ENCODE measurements at regions not wholly inside any gene's neighbourhood (a gene's known extent, or its start where the extent isn't known, plus 50 kb on each side); places are given as distances from the start of the nearest gene placed in this dataset.
"Not testable (repeated sequence)": the region's sequence is repeated elsewhere in the genome, so short reads cannot be mapped to it uniquely, and the experiment has no call there.

- FAIRE-seq, result no peak
Measured at GRCh38 chr6:119713903-119714302, 364.3 kb upstream of the MAN1A1 start.

- no peak for FAIRE-seq
Measured at GRCh38 chr6:119686644-119687043, 337.1 kb upstream of the MAN1A1 start.

GRCh38 chr6:119686240-119686639, 336.7 kb upstream of the MAN1A1 start:
- no peak for FAIRE-seq

- FAIRE-seq, result no peak
Measured at GRCh38 chr6:119683671-119684070, 334.1 kb upstream of the MAN1A1 start.

GRCh38 chr6:119683031-119683430, 333.5 kb upstream of the MAN1A1 start:
- FAIRE-seq, result no peak

- FAIRE-seq, result no peak
Measured at GRCh38 chr6:119678961-119679360, 329.4 kb upstream of the MAN1A1 start.

- FAIRE-seq, result no peak
Measured at GRCh38 chr6:119677384-119677783, 327.8 kb upstream of the MAN1A1 start.

GRCh38 chr6:119676961-119677360, 327.4 kb upstream of the MAN1A1 start:
- no peak for FAIRE-seq

- no peak for FAIRE-seq
Measured at GRCh38 chr6:119676230-119676629, 326.7 kb upstream of the MAN1A1 start.

GRCh38 chr6:119673741-119674140, 324.2 kb upstream of the MAN1A1 start:
- no peak for FAIRE-seq

- FAIRE-seq, result no peak
Measured at GRCh38 chr6:119672725-119673124, 323.2 kb upstream of the MAN1A1 start.

GRCh38 chr6:119671105-119671504, 321.5 kb upstream of the MAN1A1 start:
- no peak for FAIRE-seq

GRCh38 chr6:119669221-119669620, 319.7 kb upstream of the MAN1A1 start:
- FAIRE-seq, result no peak

- FAIRE-seq, result not testable (repeated sequence)
Measured at GRCh38 chr6:119665432-119665831, 315.9 kb upstream of the MAN1A1 start.

GRCh38 chr6:119661628-119662027, 312.1 kb upstream of the MAN1A1 start:
- FAIRE-seq, result no peak

- no peak for FAIRE-seq
Measured at GRCh38 chr6:119661078-119661477, 311.5 kb upstream of the MAN1A1 start.

GRCh38 chr6:119658917-119659316, 309.4 kb upstream of the MAN1A1 start:
- no peak for FAIRE-seq

- no peak for FAIRE-seq
Measured at GRCh38 chr6:119655124-119655523, 305.6 kb upstream of the MAN1A1 start.

GRCh38 chr6:119653329-119653728, 303.8 kb upstream of the MAN1A1 start:
- FAIRE-seq, result no peak

- no peak for FAIRE-seq
Measured at GRCh38 chr6:119649531-119649930, 300.0 kb upstream of the MAN1A1 start.

- peak; percentile 69 for FAIRE-seq
Measured at GRCh38 chr6:119647309-119647708, 297.7 kb upstream of the MAN1A1 start.

- FAIRE-seq, result no peak
Measured at GRCh38 chr6:119643876-119644275, 294.3 kb upstream of the MAN1A1 start.

- FAIRE-seq, result no peak
Measured at GRCh38 chr6:119637768-119638167, 288.2 kb upstream of the MAN1A1 start.

- no peak for FAIRE-seq
Measured at GRCh38 chr6:119636060-119636459, 286.5 kb upstream of the MAN1A1 start.

GRCh38 chr6:119633461-119633860, 283.9 kb upstream of the MAN1A1 start:
- no peak for FAIRE-seq

All from endometrium (tissue), 2 donors.